ENCODE measurements at regions not wholly inside any gene's neighbourhood (a gene's known extent, or its start where the extent isn't known, plus 50 kb on each side); places are given as distances from the start of the nearest gene placed in this dataset.

- DNase-seq, result no peak
- ATAC-seq, result no peak
These were observed 76.4 kb upstream of the FOXG1 start for GRCh38 chr14:28690029-28690692.

- no peak for ATAC-seq
- DNase-seq, result no peak
These were observed 71.5 kb upstream of the FOXG1 start for GRCh38 chr14:28695109-28695508.

- DNase-seq (no peak), ATAC-seq (no peak)
These were observed 64.9 kb upstream of the FOXG1 start for GRCh38 chr14:28701733-28702132.

GRCh38 chr14:28703482-28703881 is 63.1 kb upstream of the FOXG1 start:
- no peak for DNase-seq
- ATAC-seq, result no peak

- DNase-seq, result no peak
- ATAC-seq, result no peak
These were observed 62.4 kb upstream of the FOXG1 start for GRCh38 chr14:28704153-28704552.

- no peak for DNase-seq
- no peak for ATAC-seq
These were observed 58.8 kb upstream of the FOXG1 start for GRCh38 chr14:28707814-28708213.

GRCh38 chr14:28709571-28710305 is 56.8 kb upstream of the FOXG1 start:
- no peak for ATAC-seq
- DNase-seq, result no peak
